Cerebellar cortex (tissue), 1 donor: ENCODE measurements at regions not wholly inside any gene's neighbourhood (a gene's known extent, or its start where the extent isn't known, plus 50 kb on each side); places are given as distances from the start of the nearest gene placed in this dataset.
"Not testable (repeated sequence)": the region's sequence is repeated elsewhere in the genome, so short reads cannot be mapped to it uniquely, and the experiment has no call there.

ENCODE experiments used
- DNase-seq: peaks from one replicate; pipeline ENCODE4 v3.0.0-alpha.2; 2015; ENCODE audit warnings: low spot score

GRCh38 chr6:167709776-167710336, 116.9 kb upstream of the AFDN start:
- DNase-seq: not testable (repeated sequence)

- DNase-seq: no peak
These were observed 116.3 kb upstream of the AFDN start for GRCh38 chr6:167710363-167710920.

- DNase-seq: no peak
These were observed 115.5 kb upstream of the AFDN start for GRCh38 chr6:167711211-167711610.

- DNase-seq: no peak
These were observed 114.7 kb upstream of the AFDN start for GRCh38 chr6:167711768-167712730.

GRCh38 chr6:167712731-167713475, 113.8 kb upstream of the AFDN start:
- DNase-seq: no peak

- DNase-seq: no peak
These were observed 112.6 kb upstream of the AFDN start for GRCh38 chr6:167714152-167714551.

- DNase-seq: no peak
These were observed 109.3 kb upstream of the AFDN start for GRCh38 chr6:167717455-167717854.

- DNase-seq: no peak
These were observed 108.8 kb upstream of the AFDN start for GRCh38 chr6:167717867-167718266.

- no peak for DNase-seq
These were observed 106.8 kb upstream of the AFDN start for GRCh38 chr6:167719920-167720319.

- no peak for DNase-seq
These were observed 106.0 kb upstream of the AFDN start for GRCh38 chr6:167720456-167721285.

GRCh38 chr6:167721291-167721690, 105.4 kb upstream of the AFDN start:
- no peak for DNase-seq

- no peak for DNase-seq
These were observed 103.9 kb upstream of the AFDN start for GRCh38 chr6:167722634-167723309.

- DNase-seq: no peak
These were observed 100.6 kb upstream of the AFDN start for GRCh38 chr6:167726043-167726621.

GRCh38 chr6:167730441-167730840, 96.3 kb upstream of the AFDN start:
- DNase-seq: no peak

- DNase-seq: no peak
These were observed 95.5 kb upstream of the AFDN start for GRCh38 chr6:167731216-167731615.

GRCh38 chr6:167731731-167732422, 94.8 kb upstream of the AFDN start:
- DNase-seq: no peak

GRCh38 chr6:167733740-167734661, 92.7 kb upstream of the AFDN start:
- no peak for DNase-seq

- no peak for DNase-seq
These were observed 92.0 kb upstream of the AFDN start for GRCh38 chr6:167734662-167735083.
